Esophagus muscularis mucosa (tissue), 3 donors: ENCODE measurements at regions not wholly inside any gene's neighbourhood (a gene's known extent, or its start where the extent isn't known, plus 50 kb on each side); places are given as distances from the start of the nearest gene placed in this dataset.
A peak's percentile ranks its signal among the peaks of the same experiment; 100 is the strongest.

Source experiments
- POLR2A ChIP-seq: fragments of 450-650 bp; IDR thresholded peaks from one replicate; pipeline ENCODE4 v1.6.1; 2017; ENCODE audit warnings: antibody characterized with exemption, moderate library complexity, mild to moderate bottlenecking, low read depth
- POLR2AphosphoS5 ChIP-seq, 2 donors: sonication (generic); formaldehyde crosslinking; IDR thresholded peaks; one replicate each; pipeline ENCODE4 v1.6.1; 2017; ENCODE audit warnings: antibody characterized with exemption in 2 of 2
- TF ChIP-seq, protein P1 (sequence below), 3 experiments: fragments of 200-600 bp in 2 of 3; fragments of 450-650 bp in 1 of 3; sonication (generic) in 2 of 3; IDR thresholded peaks; one replicate each; pipeline ENCODE4 v1.5.1; 2017 to 2019; ENCODE audit warnings: antibody characterized with exemption in 3 of 3, mild to moderate bottlenecking in 2 of 3, moderate library complexity in 1 of 3

DNA sequence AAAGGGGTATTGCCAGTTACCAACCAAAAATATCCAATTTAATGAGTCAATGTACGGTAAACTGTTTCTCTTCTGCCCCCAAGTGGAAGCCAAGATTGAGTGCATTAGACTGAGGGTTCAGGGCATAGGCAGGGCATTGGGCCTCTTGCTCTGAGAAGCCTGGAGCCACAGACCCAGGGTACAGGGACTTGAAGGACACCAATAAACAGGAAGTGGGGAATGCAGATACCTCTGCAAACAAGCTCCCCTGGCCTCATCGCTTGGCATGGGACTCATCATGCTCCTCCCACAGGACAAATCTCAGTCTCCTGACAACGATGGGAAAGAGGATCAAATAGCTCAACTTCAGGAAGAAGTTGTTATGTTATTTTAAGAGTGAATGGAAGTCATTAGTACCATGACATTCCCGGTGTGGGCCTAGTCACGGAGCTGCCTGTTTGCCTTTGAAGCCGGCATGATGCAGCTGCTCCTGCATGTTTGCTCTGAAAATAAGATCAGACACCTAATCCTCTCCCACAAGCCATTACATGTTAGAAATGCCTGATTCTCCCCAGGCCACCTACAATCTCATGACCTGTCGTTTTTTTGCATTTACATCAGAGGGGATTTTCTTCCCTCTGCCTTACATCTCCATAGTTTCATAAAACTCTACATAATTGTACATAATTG lies 224.2 kb downstream of the RCHY1 start:
- TF ChIP-seq POLR2AphosphoS5 (IDR thresholded peaks at IDR 0.05) (no peak), POLR2A (no peak)
- TF ChIP-seq, protein P1, sequence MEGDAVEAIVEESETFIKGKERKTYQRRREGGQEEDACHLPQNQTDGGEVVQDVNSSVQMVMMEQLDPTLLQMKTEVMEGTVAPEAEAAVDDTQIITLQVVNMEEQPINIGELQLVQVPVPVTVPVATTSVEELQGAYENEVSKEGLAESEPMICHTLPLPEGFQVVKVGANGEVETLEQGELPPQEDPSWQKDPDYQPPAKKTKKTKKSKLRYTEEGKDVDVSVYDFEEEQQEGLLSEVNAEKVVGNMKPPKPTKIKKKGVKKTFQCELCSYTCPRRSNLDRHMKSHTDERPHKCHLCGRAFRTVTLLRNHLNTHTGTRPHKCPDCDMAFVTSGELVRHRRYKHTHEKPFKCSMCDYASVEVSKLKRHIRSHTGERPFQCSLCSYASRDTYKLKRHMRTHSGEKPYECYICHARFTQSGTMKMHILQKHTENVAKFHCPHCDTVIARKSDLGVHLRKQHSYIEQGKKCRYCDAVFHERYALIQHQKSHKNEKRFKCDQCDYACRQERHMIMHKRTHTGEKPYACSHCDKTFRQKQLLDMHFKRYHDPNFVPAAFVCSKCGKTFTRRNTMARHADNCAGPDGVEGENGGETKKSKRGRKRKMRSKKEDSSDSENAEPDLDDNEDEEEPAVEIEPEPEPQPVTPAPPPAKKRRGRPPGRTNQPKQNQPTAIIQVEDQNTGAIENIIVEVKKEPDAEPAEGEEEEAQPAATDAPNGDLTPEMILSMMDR (IDR thresholded peaks at IDR 0.05) = peak in 1 of 3 experiments; percentile 9
